GM12878 (cell line): ENCODE measurements at regions not wholly inside any gene's neighbourhood (a gene's known extent, or its start where the extent isn't known, plus 50 kb on each side); places are given as distances from the start of the nearest gene placed in this dataset.

ENCODE experiments used
- ATAC-seq: fragments of 200-7000 bp; cut with Tn5 transposase; 3 replicates; pipeline ENCODE4 v1.9.1; 2020; ENCODE audit warnings: mild to moderate bottlenecking, moderate library complexity
- BruUV-seq: library from RNA; stranded (reverse); fragments of 400-500 nt; replicated peaks from 2 replicates; lab custom pipeline; 2021; lab: Mats Ljungman, UMichigan
- CTCF ChIA-PET: fragments of 300-600 bp; sonication (Branson Sonifier 250); formaldehyde crosslinking; extraction: SDS; loops from one replicate; lab custom pipeline; 2021; ENCODE audit warnings: inconsistent platforms; lab: Yijun Ruan, JAX
- POLR2A ChIA-PET: fragments of 350-600 bp; formaldehyde crosslinking; extraction: SDS; loops from one replicate; lab custom pipeline; 2021; ENCODE audit warnings: inconsistent platforms; lab: Charles Lee
- RAD21 ChIA-PET: fragments of 300-600 bp; sonication (Branson Sonifier 250); formaldehyde crosslinking; loops from one replicate; lab custom pipeline; 2023; ENCODE audit warnings: antibody characterized with exemption; ENCODE audit not compliant: unreplicated experiment; lab: Charles Lee
- SMC1A ChIA-PET: fragments of 300-600 bp; sonication (Branson Sonifier 250); formaldehyde crosslinking; loops from one replicate; lab custom pipeline; 2023; ENCODE audit not compliant: unreplicated experiment, uncharacterized antibody; lab: Charles Lee
- DNase-seq: peaks from one replicate; pipeline ENCODE4 v3.0.0-alpha.2; 2011; ENCODE audit warnings: low read depth, low spot score
- FAIRE-seq: peaks from 3 replicates; lab custom pipeline; 2011; peaks lifted over from hg19 to GRCh38; lab: Jason Lieb, UNC
- H2AFZ ChIP-seq: 2 replicates; pipeline ENCODE4 v1.6.0; 2011; ENCODE audit warnings: low read depth, low read length, control low read depth; ENCODE audit not compliant: control insufficient read depth
- H3K27ac ChIP-seq: 2 replicates; pipeline ENCODE4 v1.5.1; 2011; ENCODE audit warnings: control low read depth; ENCODE audit not compliant: control insufficient read depth, insufficient read depth
- H3K27me3 ChIP-seq, 2 experiments: replicated peaks in 1 of 2; 2 replicates each; pipeline versions ENCODE4 v1.6.0 to v1.6.1; 2011; ENCODE audit warnings: low read length in 1 of 2; ENCODE audit not compliant: control insufficient read depth in 2 of 2, insufficient read depth in 2 of 2
- H3K36me3 ChIP-seq, 2 experiments: 2 replicates each; pipeline ENCODE4 v1.5.1; 2011; ENCODE audit warnings: low read length in 1 of 2; ENCODE audit not compliant: control insufficient read depth in 2 of 2, insufficient read depth in 2 of 2
- H3K4me1 ChIP-seq: 2 replicates; pipeline ENCODE4 v1.6.1; 2011; ENCODE audit warnings: mild to moderate bottlenecking, low read length, moderate library complexity, mixed read lengths; ENCODE audit not compliant: control insufficient read depth, insufficient read depth
- H3K4me2 ChIP-seq: 2 replicates; pipeline ENCODE4 v1.6.0; 2011; ENCODE audit warnings: control low read depth; ENCODE audit not compliant: control insufficient read depth, insufficient read depth
- H3K4me3 ChIP-seq: fragments of 200-600 bp; sonication (generic); 2 replicates; pipeline ENCODE4 v1.5.1; 2016
- H3K79me2 ChIP-seq: 2 replicates; pipeline ENCODE4 v1.6.0; 2011; ENCODE audit warnings: low read length; ENCODE audit not compliant: control insufficient read depth, insufficient read depth
- H3K9ac ChIP-seq: 2 replicates; pipeline ENCODE4 v1.8.0; 2011; ENCODE audit warnings: low read length, control low read depth, mixed read lengths; ENCODE audit not compliant: control insufficient read depth, insufficient read depth
- H3K9me3 ChIP-seq: replicated peaks from 3 replicates; pipeline ENCODE4 v1.5.1; 2011; ENCODE audit warnings: mild to moderate bottlenecking, low read length; ENCODE audit not compliant: control insufficient read depth, insufficient read depth
- H4K20me1 ChIP-seq: 2 replicates; pipeline ENCODE4 v1.6.0; 2011; ENCODE audit not compliant: control insufficient read depth, insufficient read depth
- RAD21 ChIP-seq: IDR thresholded peaks from 2 replicates; pipeline ENCODE4 v1.6.1; 2011; ENCODE audit warnings: mild to moderate bottlenecking, low read depth, low read length, moderate library complexity; ENCODE audit not compliant: insufficient read depth
- STAT1 ChIP-seq: fragments of 450-650 bp; conservative IDR thresholded peaks from 2 replicates; pipeline ENCODE4 v1.6.1; 2014; ENCODE audit warnings: antibody characterized with exemption, mild to moderate bottlenecking
- WGBS: methylation state at CpG from one replicate; pipeline ENCODE4 v1.1.6; 2016; ENCODE audit warnings: low lambda C conversion rate; ENCODE audit not compliant: insufficient replicate concordance, insufficient coverage; ENCODE audit errors: missing lambda C conversion rate; 5-methylcytosine and 5-hydroxymethylcytosine counted together
- in situ Hi-C: fragments of 300-500 bp; cut with MboI; formaldehyde crosslinking; loops from 9 replicates; pipeline ENCODE4 v1.14.3; 2018; ENCODE audit warnings: mixed read lengths
- intact Hi-C: fragments of 100-400 bp; cut with micrococcal nuclease; formaldehyde crosslinking; loops from one replicate; pipeline ENCODE4 v1.14.2; 2022; ENCODE audit not compliant: unreplicated experiment
- TF ChIP-seq, protein P1 (sequence below), 3 experiments: IDR thresholded peaks in 2 of 3; conservative IDR thresholded peaks in 1 of 3; 2 replicates each; pipeline ENCODE4 v1.5.1; 2011; ENCODE audit warnings: low read depth in 3 of 3, low read length in 3 of 3, mild to moderate bottlenecking in 3 of 3, control low read depth in 2 of 3, moderate library complexity in 2 of 3, inconsistent platforms in 1 of 3, mixed read lengths in 1 of 3; ENCODE audit not compliant: control insufficient read depth in 2 of 3, insufficient read depth in 1 of 3; ENCODE audit errors: extremely low read depth in 1 of 3

DNA sequence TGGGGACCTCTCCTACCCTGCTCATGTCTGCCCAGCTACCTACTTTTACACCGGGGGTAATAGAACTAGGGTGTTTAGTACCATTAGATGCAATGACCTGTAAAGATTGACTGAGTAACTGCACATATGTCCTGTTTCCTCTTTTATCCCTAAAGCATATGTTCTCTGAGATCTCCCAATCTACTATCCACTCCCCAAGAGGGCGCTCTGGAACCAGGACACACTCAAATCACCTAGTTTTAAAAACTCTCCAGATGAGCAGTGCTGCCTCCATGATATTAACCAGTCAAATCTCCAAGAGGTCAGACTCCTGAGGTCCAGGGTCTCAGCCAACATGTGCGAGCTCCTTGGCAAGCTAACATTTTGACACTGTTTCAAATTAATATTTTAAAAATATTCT, 87.0 kb upstream of the TSPAN5 start:
- ATAC-seq = no peak
- no peak for FAIRE-seq
- H3K27ac ChIP-seq = no peak overlapping the region
- POLR2A ChIA-PET = no interaction called here
- 28% methylated on average over 3 of the region's 3 CpGs for WGBS
- no peak for TF ChIP-seq STAT1
- TF ChIP-seq, protein P1, sequence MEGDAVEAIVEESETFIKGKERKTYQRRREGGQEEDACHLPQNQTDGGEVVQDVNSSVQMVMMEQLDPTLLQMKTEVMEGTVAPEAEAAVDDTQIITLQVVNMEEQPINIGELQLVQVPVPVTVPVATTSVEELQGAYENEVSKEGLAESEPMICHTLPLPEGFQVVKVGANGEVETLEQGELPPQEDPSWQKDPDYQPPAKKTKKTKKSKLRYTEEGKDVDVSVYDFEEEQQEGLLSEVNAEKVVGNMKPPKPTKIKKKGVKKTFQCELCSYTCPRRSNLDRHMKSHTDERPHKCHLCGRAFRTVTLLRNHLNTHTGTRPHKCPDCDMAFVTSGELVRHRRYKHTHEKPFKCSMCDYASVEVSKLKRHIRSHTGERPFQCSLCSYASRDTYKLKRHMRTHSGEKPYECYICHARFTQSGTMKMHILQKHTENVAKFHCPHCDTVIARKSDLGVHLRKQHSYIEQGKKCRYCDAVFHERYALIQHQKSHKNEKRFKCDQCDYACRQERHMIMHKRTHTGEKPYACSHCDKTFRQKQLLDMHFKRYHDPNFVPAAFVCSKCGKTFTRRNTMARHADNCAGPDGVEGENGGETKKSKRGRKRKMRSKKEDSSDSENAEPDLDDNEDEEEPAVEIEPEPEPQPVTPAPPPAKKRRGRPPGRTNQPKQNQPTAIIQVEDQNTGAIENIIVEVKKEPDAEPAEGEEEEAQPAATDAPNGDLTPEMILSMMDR (IDR thresholded peaks at IDR 0.05 in 2 of 3, conservative IDR thresholded peaks at IDR 0.05 in 1 of 3; ENCODE audit: control insufficient read depth in 2 of 3, extremely low read depth in 1 of 3, insufficient read depth in 1 of 3, low read depth in 3 of 3, low read length in 3 of 3) = peak; percentile 9 to 25 (median 16); a peak in 3 of 6 replicates
- peak; percentile 47 for TF ChIP-seq RAD21
- TF ChIP-seq, all 136 proteins: peak for 2
- Histone ChIP-seq H2AFZ (no peak overlapping the region), H3K4me3 (no peak overlapping the region), H3K36me3 (no peaks in the 10 kb centered on the region), H3K9me3 (no peaks in the 10 kb centered on the region), H3K9ac (no peak overlapping the region), H3K79me2 (no peaks in the 10 kb centered on the region), H4K20me1 (no peaks in the 10 kb centered on the region), H3K27me3 (no peaks in the 10 kb centered on the region), H3K4me2 (no peak overlapping the region), H3K4me1 (no peaks in the 10 kb centered on the region)
- ChIA-PET SMC1A (interaction anchor here (1.1 kb wide), 1 partner anchor 659 kb away, joined by 3 read pairs; no protein-coding TSS in a partner anchor), RAD21 (no interaction called here), CTCF (interaction anchor here (0.9 to 1.5 kb wide), 4 partner anchors 269 to 311 kb away, joined by 3 read pairs; no protein-coding TSS in a partner anchor)
- BruUV-seq = no TSS peak
- intact Hi-C loops = no loop called here
- in situ Hi-C loops = no loop called here
- no peak for DNase-seq
